ENCODE measurements at regions not wholly inside any gene's neighbourhood (a gene's known extent, or its start where the extent isn't known, plus 50 kb on each side); places are given as distances from the start of the nearest gene placed in this dataset.
"Not testable (repeated sequence)": the region's sequence is repeated elsewhere in the genome, so short reads cannot be mapped to it uniquely, and the experiment has no call there.

DNA sequence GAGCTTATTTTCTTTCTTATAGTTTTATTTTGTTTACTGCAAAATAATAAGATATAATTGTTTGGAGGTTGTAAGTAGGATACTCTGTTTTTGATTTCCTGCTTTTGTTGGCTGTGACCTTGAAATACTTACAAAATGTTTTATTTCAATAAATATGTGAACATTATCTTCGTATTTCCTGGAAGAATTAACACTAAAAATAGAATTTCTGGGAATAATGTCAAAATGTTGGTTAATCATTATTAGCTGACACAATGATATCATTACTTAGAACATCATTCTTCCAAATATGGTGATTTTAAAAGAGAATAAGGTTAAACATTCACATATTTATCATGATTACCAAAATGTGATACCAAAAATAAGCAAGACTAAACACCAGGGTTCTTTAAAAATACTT lies 1148.6 kb upstream of the PRR20A start:
- no peak for DNase-seq

DNA sequence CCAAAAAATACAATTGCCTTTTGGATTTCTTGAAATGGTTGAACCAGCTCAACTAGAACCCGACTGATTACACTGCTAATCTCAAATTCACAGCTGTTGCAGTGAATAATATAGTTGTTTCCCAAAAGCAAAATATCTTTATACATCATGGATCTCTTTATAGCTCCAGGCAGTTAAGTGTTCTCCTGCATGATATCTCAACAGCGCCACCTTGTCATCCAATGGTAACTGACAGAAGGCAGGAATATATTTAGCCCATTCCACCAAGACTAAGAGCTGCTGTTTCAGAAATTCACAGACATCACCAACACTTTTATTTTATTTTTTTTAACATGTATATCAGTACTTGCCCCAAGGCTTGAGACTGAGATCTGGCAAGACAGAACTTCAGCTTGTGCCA lies 1141.0 kb upstream of the PRR20A start:
- DNase-seq, result no peak

DNA sequence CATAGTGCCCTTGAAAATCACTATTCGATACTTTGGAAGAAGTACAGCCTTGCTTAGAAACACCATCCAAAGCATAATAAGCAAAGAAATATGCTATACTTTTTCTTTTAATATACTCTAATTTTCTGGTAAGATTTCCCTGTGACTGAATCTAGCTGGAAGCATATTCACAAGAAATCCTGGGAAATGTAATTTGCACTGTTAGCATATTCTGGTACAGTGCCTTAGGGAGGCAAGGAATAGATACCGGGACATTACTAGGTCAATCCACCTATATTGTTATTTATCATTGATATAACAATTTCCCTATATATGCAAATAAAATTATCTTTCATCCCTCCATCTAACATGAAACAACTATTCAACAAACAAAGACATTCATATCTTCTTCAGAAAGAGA lies 1131.3 kb upstream of the PRR20A start:
- DNase-seq, result no peak

DNA sequence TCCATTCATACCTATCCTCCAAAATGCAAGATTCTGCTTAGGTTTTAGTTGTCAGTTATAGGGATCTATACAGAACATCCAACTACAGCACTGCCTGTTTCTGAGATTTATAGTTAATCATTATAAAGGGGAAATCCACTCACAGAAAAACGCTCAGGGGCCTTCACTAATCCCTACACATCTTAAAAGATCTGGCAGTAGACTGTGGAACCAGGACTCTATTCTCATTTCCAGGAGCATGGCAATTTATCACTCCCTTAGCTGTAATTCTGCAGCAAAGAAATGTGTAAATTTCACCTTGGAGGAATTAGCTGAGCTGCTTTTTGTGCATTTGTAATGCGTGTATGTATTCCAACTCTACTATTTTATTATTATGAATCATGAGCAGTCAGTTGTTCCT lies 1128.1 kb upstream of the PRR20A start:
- DNase-seq, result no peak

DNA sequence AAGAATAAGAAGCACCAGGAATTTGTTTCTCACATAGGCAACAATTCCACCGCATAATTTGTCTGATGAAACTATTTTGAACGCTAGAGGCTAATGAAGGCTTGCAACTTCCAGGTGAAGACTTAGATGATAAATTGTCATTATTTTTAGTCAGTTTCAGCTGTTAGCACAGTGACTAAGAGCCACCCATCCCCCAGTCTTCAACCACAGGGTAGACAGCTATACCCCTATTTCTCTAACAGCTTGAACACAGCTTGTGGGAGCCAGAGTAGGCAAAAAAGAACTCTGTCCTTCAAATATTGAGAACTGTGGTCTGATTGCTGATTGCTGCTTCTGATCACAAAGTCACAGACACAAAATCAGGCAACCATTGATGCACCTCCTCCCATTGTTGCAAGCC lies 1124.8 kb upstream of the PRR20A start:
- DNase-seq, result no peak

DNA sequence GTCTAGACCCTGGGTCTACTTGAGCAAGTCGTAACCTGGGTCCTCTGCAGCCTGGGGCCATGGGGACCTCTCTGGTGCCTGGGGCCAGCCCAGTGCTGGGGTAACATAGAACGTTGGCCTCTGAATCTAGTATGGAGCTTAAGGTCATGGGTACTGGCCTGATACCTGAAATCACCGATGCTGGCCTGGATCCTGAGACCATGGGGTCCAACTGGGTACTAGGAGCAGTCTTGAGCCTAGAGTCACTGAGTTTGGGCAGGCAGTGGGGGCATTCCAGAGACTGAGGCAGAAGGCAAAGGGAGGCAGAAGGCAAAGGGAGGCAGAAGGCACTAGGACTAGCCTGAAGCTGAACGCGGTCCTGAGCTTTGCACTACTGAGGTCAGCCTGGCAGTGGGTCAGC lies 1121.1 kb upstream of the PRR20A start:
- DNase-seq, result no peak

DNA sequence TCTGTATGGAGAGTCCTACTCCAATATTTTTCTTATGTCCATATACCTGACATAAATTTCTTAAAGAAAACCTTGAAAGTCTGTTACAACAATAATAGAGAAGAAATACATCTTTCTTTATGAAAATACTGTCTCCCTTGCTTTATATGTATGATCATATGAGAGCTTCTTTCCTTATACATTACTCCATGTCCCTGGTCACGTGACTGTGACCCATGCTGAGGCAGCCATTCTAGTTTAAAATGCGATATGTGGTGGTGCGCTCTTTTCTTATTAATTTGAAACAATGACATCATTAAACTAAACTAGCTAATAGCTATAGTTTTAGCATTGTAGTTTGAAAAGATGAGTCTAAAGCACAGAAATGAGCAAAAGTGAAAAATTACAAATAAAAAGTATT lies 1120.3 kb upstream of the PRR20A start:
- DNase-seq, result no peak

DNA sequence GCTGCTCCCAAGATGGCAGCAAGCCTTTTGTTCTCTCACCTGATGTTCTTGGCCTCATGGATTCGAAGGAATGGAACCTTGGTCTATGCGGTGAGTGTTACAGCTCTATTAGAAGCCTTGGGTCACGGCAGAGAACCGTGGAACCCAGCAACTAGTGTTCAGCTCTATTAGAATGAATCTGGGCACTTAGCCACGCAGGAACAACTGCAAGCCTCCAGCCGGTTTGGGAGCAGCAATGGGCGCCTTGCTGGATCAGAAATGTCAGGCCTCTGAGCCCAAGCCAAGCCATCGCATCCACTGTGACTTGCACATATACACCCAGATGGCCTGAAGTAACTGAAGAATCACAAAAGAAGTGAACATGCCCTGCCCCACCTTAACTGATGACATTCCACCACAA lies 1100.7 kb upstream of the PRR20A start:
- DNase-seq, result no peak

DNA sequence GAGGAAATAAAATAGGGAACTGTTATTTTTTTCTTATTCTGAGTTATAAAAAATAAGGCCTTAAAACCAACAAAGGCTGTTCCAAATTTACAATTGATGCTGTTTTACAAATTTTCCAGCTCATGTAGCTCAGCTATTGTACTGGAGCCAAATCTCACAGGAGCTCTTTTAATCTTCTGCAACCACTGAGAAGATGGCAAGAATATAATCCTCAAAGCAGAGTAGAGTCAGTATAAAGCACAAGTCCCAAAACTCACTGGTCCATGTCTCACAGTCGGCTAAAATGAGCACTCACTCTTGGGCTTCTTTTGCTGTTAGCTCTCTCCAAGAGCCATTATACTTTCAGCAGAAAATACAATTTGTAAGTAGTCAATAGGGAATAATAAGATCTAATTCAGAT lies 1074.4 kb upstream of the PRR20A start:
- no peak for DNase-seq

DNA sequence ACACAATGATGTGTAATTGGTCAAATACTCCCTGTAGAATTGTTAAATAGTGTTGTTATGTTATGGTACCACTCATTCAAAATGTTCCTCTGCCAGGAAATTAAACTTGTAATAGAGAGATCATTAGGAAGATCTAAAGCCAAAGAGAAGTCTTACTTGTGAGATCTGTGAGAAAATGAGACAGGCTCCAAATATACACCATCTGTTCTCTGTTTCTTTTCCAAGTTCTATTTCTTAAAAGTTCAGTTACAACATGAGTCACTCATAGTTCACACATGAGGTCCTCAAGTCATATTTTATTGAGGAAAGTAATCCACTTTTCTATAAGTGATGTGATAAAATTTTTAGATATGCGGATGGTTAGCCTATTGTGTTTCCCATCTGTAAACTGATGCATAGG lies 1038.1 kb upstream of the PRR20A start:
- no peak for DNase-seq

DNA sequence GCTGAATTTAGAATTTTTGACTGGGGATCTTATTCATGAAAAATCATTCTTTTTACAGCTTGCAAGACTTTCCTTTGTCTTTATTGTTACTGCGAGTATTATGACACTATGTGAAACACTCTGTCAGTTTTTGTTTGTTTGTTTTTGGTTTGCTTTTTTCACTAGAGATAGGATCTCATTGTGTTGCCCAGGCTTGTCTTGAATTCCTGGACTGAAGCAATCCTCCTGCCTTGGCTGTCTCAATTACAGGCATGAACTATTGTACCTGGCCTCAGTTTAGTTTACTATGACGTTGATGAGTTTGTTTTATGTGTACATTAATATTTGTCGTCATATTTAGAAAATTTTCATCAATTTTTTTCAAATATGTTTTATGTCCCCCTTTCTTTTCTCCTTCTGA lies 1030.0 kb upstream of the PRR20A start:
- DNase-seq, result no peak

DNA sequence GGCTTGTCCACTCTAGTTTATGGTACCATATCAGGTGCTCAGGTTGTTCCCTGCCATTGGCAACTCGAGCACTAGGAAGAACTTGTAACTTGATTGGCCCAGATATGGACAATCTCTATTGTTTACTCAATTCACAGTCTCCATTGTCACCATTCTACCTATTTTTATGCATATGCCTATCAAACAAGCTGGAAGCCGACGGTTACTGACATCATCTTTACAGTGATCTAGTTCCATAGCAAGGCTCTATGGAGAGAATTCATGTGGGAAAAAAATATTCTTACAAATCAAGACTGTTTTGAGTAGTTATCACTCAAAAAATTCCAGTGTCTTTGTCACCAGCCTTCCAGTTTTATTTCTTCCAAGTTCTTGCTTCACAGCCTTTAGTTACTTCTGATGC lies 1006.2 kb upstream of the PRR20A start:
- no peak for DNase-seq

DNA sequence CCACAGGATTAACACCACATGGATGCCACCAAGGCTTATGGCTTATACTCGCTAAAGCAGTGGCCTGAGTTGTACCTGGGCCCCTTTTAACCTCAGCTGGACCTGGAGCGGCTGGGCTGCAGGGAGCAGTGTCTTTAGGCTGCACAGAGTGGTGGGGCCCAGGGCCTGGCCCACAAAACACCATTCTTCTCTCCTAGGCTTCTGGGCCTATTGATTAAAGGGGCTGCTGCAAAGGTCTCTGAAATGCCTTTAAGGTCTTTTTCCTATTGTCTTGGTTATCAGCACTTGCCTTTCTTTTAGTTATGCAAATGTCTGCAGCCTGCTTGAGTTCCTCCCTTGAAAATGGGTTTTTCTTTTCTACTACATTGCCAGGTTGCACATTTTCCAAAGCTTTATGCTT lies 973.9 kb upstream of the PRR20A start:
- no peak for DNase-seq

DNA sequence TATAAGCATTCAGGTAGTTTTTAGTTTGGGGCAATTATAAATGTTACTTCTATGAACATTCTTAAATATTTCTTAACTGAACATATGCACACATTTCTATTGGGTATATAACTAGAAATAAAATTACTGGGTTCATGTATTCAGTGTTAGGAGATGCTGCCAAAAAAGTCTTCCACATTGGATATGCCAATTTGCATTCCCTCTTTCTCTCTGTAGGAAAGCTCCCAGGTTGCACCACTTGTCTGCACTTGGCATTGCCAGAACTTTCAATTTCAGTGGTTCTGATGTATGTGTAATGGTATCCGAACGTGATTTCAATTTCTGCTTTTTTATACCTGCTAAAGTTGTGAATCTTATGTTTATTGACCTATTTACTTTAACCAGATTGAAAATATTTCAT lies 972.1 kb upstream of the PRR20A start:
- DNase-seq, result no peak

DNA sequence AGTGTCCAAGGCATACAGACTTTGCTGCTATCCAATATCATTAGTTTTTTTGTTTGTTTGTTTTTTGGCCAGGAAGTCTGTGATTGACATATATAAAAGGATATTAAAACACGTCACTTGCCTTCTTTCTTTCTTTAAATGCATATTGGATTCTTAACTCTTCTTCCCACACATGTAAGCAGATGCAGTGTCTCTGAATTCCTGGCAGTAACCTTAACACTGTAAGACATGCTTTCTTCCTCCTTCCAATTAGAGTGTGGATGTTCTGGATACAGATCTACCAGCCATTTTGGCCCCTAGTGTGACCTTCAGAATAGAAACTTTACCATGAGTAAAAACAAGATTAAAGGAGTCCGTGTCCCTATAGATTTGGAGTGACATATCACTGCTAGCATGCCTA lies 967.4 kb upstream of the PRR20A start:
- no peak for DNase-seq

DNA sequence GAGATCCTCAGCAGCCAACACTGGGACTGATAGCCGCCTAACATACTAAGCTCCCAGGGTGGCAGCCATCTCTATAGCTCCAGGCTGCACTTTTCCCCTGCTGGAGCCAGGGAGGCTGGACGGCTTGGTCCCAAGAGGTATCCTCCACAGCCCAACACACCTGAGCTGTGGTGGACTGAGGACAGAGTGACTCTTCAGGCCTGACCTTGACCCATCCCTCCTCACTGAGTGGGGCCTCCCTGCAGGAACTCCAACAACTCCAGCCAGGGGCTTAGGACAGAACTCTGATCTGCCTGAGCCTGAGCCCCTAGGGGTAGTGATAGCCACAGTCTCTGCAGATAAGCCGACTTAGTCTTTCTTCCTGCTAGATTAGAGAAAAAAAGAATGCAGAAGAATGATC lies 958.1 kb upstream of the PRR20A start:
- no peak for DNase-seq

DNA sequence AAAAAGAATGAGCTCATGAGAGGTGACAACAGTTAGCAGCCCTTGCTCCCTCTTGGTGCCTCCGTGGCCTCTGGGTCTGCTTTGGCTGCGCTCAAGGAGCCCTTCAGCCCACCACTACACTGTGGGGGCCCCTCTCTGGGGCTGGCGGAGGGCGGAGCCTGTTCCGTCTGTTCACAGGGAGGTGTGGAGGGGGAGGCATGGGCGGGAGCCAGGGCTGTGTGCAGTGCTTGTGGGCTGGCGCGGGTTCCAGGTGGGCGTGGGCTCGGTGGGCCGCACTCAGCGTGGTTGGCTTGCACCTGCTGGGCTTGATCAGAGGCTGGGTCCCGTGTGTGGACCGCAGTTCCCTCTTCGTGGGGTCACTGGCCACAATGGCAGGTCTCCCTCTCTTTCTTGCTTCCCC lies 953.4 kb upstream of the PRR20A start:
- DNase-seq, result no peak

DNA sequence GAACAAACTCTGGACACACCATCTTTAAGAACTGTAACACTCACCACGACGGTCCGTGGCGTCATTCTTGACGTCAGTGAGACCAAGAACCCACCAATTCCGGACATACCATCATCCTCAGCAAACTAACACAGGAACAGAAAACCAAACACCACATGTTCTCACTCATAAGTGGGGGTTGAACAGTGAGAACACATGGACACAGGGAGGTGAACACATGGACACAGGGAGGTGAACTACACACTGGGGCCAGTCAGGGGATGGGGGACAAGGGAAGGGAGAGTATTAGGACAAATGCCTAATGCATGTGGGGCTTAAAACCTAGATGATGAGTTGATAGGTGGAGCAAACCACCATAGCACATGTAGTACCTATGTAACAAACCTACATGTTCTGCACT lies 952.1 kb upstream of the PRR20A start:
- not testable (repeated sequence) for DNase-seq

DNA sequence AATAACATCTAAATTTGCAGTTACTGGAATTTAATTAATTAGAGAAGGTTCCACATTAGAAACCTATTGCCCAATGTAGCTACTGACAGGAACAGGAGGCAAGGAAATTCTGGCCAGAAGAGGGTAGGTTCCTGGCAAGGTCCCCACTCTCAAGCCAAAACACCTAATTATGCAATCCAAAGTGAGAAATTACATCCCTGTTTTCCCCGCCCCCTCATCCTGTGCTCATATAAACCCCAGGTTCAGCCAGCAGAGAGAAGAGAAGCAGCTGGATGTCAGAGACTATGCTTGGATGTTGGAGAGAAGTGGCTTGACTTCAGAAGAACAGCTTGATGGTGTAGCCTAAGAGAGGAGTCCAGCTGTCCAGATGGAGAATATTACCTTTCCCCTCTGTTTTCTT lies 951.3 kb upstream of the PRR20A start:
- DNase-seq, result no peak

DNA sequence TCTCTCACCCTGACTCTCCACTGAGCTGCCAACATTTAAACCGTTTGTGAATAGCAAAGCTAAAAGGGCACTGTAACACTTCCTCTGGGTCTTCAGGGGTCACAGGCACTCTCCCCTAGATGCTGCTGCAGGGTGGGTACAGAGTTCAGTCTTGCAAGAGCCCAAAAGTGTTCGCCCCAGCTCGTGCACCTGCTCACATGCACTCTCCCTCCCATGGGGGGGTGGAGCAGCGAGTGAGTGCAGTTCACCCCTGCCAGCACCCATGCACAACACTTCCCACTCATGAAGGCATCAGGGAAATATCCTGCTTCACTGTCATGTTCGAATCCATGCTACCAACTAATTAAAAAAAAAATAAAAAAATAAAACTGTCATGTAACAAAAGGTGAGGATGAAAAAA lies 950.7 kb upstream of the PRR20A start:
- DNase-seq, result no peak

DNA sequence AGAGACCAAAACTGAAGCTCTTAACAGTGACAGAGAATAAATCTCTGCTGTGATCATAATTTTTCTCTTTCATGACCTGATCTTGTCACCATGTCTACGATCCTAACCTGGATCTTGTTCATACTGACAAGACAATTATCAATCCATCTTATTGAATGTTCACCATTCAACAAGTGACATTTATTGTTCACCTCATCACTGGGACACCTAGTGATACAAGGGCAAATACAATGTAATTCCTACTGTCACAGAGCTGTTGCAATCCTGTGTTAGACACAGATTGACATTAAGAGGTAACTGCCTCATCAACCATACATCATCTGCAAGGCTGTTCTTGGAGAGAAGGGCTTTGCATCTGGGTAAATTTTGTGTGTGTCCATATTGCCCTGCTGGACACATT lies 942.4 kb upstream of the PRR20A start:
- no peak for DNase-seq

DNA sequence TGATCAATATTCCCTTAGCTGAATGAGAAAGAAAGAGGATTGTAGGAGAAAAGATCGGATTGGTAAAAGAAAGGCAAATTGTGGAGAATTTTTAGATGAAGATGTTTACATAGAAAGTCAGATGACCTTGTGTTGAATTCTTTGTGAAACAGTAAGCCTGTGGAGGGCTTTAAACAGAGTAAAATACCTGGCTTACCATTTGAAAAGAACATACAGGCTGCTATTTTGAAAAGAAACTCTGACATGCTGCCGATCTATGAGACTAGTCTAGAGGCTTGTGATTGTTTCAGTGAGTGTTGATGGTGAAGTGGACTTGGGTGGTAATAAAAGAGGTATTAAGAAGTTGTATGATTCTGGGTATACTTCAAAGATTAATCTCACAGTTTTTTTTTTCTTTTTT lies 938.9 kb upstream of the PRR20A start:
- DNase-seq, result no peak

DNA sequence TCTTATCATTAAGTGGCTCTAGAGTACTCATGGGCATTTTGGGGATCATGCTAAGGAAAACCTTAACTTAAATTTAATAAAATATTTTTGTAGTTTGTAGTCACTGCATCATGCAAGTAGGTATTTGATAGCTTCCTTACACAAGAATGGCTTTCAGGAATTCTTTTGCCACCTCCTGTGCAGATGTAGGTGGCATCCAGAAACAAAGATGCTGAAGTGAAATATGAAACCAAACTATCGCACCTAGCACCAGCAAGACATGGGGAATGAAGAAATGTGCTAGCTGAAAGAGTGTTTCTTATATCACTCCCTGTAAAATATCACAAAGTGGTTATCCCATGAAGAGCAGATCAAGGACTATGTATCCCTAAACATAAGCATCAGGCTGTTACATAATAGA lies 924.5 kb upstream of the PRR20A start:
- DNase-seq, result no peak

DNA sequence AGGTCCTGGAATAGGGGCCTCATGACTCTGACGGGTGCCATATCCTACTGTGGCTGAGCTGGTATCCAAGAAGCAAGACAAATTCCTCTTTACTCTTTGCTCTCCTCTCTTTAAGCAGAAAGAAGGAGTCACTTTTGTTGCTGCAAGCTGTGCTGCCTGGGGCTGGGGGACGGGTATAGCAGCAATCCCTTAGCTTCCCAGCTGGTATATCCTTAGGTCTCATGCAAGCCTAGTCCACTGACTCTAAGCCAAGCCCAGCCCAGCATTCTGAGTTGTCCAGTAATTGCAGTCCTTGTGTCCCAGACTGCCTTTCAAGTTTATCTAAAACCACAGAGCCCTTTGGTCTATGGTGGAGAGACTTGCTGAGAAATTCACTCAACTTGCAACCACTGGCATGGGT lies 893.0 kb upstream of the PRR20A start:
- DNase-seq, result no peak

DNA sequence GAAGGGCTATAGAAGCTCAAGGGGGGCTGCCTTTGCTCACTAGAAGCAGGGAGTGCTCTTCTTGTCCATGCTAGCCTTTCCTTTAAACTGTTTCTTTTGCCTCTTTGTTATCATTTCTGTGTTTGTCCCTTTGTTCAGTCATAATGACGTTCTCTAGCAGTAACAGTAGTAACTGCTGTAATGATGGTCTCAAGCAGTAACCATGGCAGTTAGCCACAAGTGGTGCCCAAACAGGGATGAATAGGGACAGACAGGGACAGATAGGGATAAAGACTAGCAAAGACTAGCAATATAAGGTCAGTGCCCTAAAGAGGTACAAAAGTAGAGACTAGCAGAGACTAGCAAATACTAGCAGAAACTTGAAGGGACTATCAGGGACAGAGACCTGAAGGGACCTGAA lies 869.0 kb upstream of the PRR20A start:
- no peak for DNase-seq

DNA sequence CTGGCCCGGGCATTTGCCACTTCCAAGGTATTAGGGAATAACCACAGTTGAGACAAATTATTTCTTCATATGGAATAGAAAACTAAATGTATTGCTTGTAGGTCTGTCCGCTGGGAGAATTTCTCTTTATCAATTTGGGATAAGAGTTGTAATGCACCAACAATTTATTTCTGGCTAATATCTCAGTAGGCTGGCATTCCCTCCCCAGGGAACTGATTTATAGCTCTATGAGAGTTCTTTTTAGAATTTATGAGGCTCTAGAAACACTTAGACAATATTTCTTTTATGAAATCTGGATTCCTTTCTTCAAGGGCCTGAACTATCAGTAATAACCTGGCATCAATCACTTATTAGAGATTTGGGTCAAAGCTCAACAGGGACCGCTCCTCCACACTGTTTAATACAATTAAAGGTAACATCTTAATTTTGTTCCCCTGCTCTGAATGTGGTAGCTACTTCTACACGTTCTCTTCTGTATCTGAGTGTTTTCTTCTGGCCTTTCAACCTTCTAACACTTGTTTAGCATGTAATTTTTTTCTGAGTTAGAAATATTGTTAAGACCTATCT lies 857.4 kb upstream of the PRR20A start:
- DNase-seq, result no peak
